Hepatocyte (in vitro differentiated cells): ENCODE measurements at regions not wholly inside any gene's neighbourhood (a gene's known extent, or its start where the extent isn't known, plus 50 kb on each side); places are given as distances from the start of the nearest gene placed in this dataset.

Experiments
- DNase-seq: peaks from one replicate; pipeline ENCODE4 v3.0.0-alpha.2; 2016; ENCODE audit warnings: low spot score
- H2AFZ ChIP-seq: fragments of 200-600 bp; sonication (generic); 2 replicates; pipeline ENCODE4 v1.6.0; 2016; ENCODE audit warnings: antibody characterized with exemption, mild to moderate bottlenecking
- H3K27ac ChIP-seq: fragments of 200-600 bp; sonication (generic); 2 replicates; pipeline ENCODE4 v1.5.1; 2016; ENCODE audit warnings: mild to moderate bottlenecking
- H3K27me3 ChIP-seq: fragments of 200-600 bp; sonication (generic); 2 replicates; pipeline ENCODE4 v1.6.1; 2016
- H3K36me3 ChIP-seq: fragments of 200-600 bp; sonication (generic); replicated peaks from 2 replicates; pipeline ENCODE4 v1.5.1; 2016; ENCODE audit warnings: low read depth; ENCODE audit not compliant: insufficient read depth
- H3K4me1 ChIP-seq: fragments of 200-600 bp; sonication (generic); 2 replicates; pipeline ENCODE4 v1.5.1; 2016; ENCODE audit warnings: mild to moderate bottlenecking, moderate library complexity; ENCODE audit not compliant: insufficient read depth
- H3K4me2 ChIP-seq: fragments of 200-600 bp; sonication (generic); 2 replicates; pipeline ENCODE4 v1.6.0; 2016
- H3K4me3 ChIP-seq: fragments of 200-600 bp; sonication (generic); 2 replicates; pipeline ENCODE4 v1.5.1; 2016; ENCODE audit warnings: mild to moderate bottlenecking
- H3K79me2 ChIP-seq: fragments of 200-600 bp; sonication (generic); 2 replicates; pipeline ENCODE4 v1.6.0; 2017; ENCODE audit warnings: mild to moderate bottlenecking
- H3K9me2 ChIP-seq: fragments of 200-600 bp; sonication (generic); replicated peaks from 2 replicates; pipeline ENCODE4 v1.6.0; 2017; ENCODE audit warnings: mild to moderate bottlenecking; ENCODE audit not compliant: insufficient read depth
- H3K9me3 ChIP-seq: fragments of 200-600 bp; sonication (generic); 2 replicates; pipeline ENCODE4 v1.5.1; 2016; ENCODE audit warnings: low read depth, mild to moderate bottlenecking
- H4K20me1 ChIP-seq: fragments of 200-600 bp; sonication (generic); 2 replicates; pipeline ENCODE4 v1.6.0; 2016; ENCODE audit warnings: mild to moderate bottlenecking; ENCODE audit not compliant: insufficient read depth, poor library complexity, severe bottlenecking
- CTCF ChIP-seq: fragments of 200-600 bp; sonication (generic); IDR thresholded peaks from 2 replicates; pipeline ENCODE4 v1.5.1; 2016; ENCODE audit warnings: antibody characterized with exemption, mild to moderate bottlenecking; ENCODE audit not compliant: poor library complexity
- EZH2 ChIP-seq: fragments of 200-600 bp; sonication (generic); IDR thresholded peaks from 2 replicates; pipeline ENCODE4 v1.6.1; 2016; ENCODE audit warnings: antibody characterized with exemption, mild to moderate bottlenecking, borderline replicate concordance
- EZH2phosphoT487 ChIP-seq: fragments of 200-600 bp; sonication (generic); IDR thresholded peaks from one replicate; pipeline ENCODE4 v1.6.1; 2018; ENCODE audit warnings: antibody characterized with exemption, mild to moderate bottlenecking, low read depth, moderate library complexity; ENCODE audit not compliant: unreplicated experiment, severe bottlenecking
- WGBS: methylation state at CpG from one replicate; pipeline ENCODE4 v1.1.6; 2016; ENCODE audit warnings: low lambda C conversion rate; ENCODE audit errors: missing lambda C conversion rate; 5-methylcytosine and 5-hydroxymethylcytosine counted together

GRCh38 chr4:165737309-165737972, 135.6 kb upstream of the TLL1 start:
- no peak overlapping the region for H2AFZ ChIP-seq
- H3K9me3 ChIP-seq: no peaks in the 10 kb centered on the region
- H3K27ac ChIP-seq: no peak overlapping the region
- no peaks in the 10 kb centered on the region for H3K27me3 ChIP-seq
- no peaks in the 10 kb centered on the region for H3K79me2 ChIP-seq
- H3K4me3 ChIP-seq: no peak overlapping the region
- H3K9me2 ChIP-seq: no peaks in the 10 kb centered on the region
- H4K20me1 ChIP-seq: no peaks in the 10 kb centered on the region
- TF ChIP-seq EZH2 (no peak), CTCF (no peak), EZH2phosphoT487 (no peak)
- whole genome bisulfite sequencing: 77% methylated on average over 1 of the region's 1 CpG
- no peaks in the 10 kb centered on the region for H3K36me3 ChIP-seq
- no peak overlapping the region for H3K4me2 ChIP-seq
- no peak for DNase-seq
- H3K4me1 ChIP-seq: no peaks in the 10 kb centered on the region

- DNase-seq: no peak
- no peaks in the 10 kb centered on the region for H3K9me3 ChIP-seq
- no peak overlapping the region for H3K27ac ChIP-seq
- WGBS: 90% methylated on average over 1 of the region's 1 CpG
- TF ChIP-seq EZH2 (no peak), CTCF (no peak), EZH2phosphoT487 (no peak)
- no peak overlapping the region for H3K4me3 ChIP-seq
- H3K27me3 ChIP-seq: no peaks in the 10 kb centered on the region
- no peaks in the 10 kb centered on the region for H3K36me3 ChIP-seq
- no peaks in the 10 kb centered on the region for H3K79me2 ChIP-seq
- no peak overlapping the region for H2AFZ ChIP-seq
- H3K4me1 ChIP-seq: no peaks in the 10 kb centered on the region
- no peak overlapping the region for H3K4me2 ChIP-seq
- H4K20me1 ChIP-seq: no peaks in the 10 kb centered on the region
- no peaks in the 10 kb centered on the region for H3K9me2 ChIP-seq
These were observed 134.5 kb upstream of the TLL1 start for GRCh38 chr4:165738571-165738970.

GRCh38 chr4:165740911-165741310, 132.1 kb upstream of the TLL1 start:
- no peaks in the 10 kb centered on the region for H4K20me1 ChIP-seq
- 77% methylated on average over 6 of the region's 6 CpGs for WGBS
- H3K4me1 ChIP-seq: no peaks in the 10 kb centered on the region
- H3K4me2 ChIP-seq: no peak overlapping the region
- no peak overlapping the region for H2AFZ ChIP-seq
- H3K9me2 ChIP-seq: no peaks in the 10 kb centered on the region
- TF ChIP-seq CTCF: no peak
- no peak for TF ChIP-seq EZH2
- no peak for TF ChIP-seq EZH2phosphoT487
- DNase-seq: no peak
- no peak overlapping the region for H3K4me3 ChIP-seq
- H3K36me3 ChIP-seq: no peaks in the 10 kb centered on the region
- H3K9me3 ChIP-seq: no peaks in the 10 kb centered on the region
- H3K27me3 ChIP-seq: no peaks in the 10 kb centered on the region
- H3K27ac ChIP-seq: no peak overlapping the region
- no peaks in the 10 kb centered on the region for H3K79me2 ChIP-seq
